Germinal center (tissue), 1 donor: ENCODE measurements at regions not wholly inside any gene's neighbourhood (a gene's known extent, or its start where the extent isn't known, plus 50 kb on each side); places are given as distances from the start of the nearest gene placed in this dataset.
"Not testable (repeated sequence)": the region's sequence is repeated elsewhere in the genome, so short reads cannot be mapped to it uniquely, and the experiment has no call there.

Experiments
- DNase-seq: peaks from one replicate; pipeline ENCODE4 v3.0.0; 2012; ENCODE audit warnings: mixed read lengths, low spot score

GRCh38 chr7:55702831-55703230, 130.5 kb upstream of the VOPP1 start:
- not testable (repeated sequence) for DNase-seq

- not testable (repeated sequence) for DNase-seq
These were observed 127.1 kb upstream of the VOPP1 start for GRCh38 chr7:55699450-55699842.

GRCh38 chr7:55698607-55699449, 126.5 kb upstream of the VOPP1 start:
- DNase-seq, result not testable (repeated sequence)

GRCh38 chr7:55695893-55696701, 123.8 kb upstream of the VOPP1 start:
- not testable (repeated sequence) for DNase-seq

GRCh38 chr7:55694484-55694883, 122.2 kb upstream of the VOPP1 start:
- not testable (repeated sequence) for DNase-seq

GRCh38 chr7:55688684-55689681, 116.7 kb upstream of the VOPP1 start:
- DNase-seq, result not testable (repeated sequence)

GRCh38 chr7:55688261-55688660, 116.0 kb upstream of the VOPP1 start:
- not testable (repeated sequence) for DNase-seq

- not testable (repeated sequence) for DNase-seq
These were observed 115.0 kb upstream of the VOPP1 start for GRCh38 chr7:55687252-55687651.

GRCh38 chr7:55686771-55687170, 114.5 kb upstream of the VOPP1 start:
- DNase-seq, result not testable (repeated sequence)

- DNase-seq, result not testable (repeated sequence)
These were observed 111.2 kb upstream of the VOPP1 start for GRCh38 chr7:55683501-55683900.

GRCh38 chr7:55675589-55675988, 103.3 kb upstream of the VOPP1 start:
- not testable (repeated sequence) for DNase-seq

- not testable (repeated sequence) for DNase-seq
These were observed 101.2 kb upstream of the VOPP1 start for GRCh38 chr7:55673525-55673924.

GRCh38 chr7:55672084-55672483, 99.8 kb upstream of the VOPP1 start:
- not testable (repeated sequence) for DNase-seq

- no peak for DNase-seq
These were observed 85.4 kb upstream of the VOPP1 start for GRCh38 chr7:55657654-55658053.

- DNase-seq, result no peak
These were observed 78.8 kb upstream of the VOPP1 start for GRCh38 chr7:55651057-55651456.

GRCh38 chr7:55649238-55649637, 76.9 kb upstream of the VOPP1 start:
- DNase-seq, result no peak

- no peak for DNase-seq
These were observed 72.3 kb upstream of the VOPP1 start for GRCh38 chr7:55644567-55644966.

GRCh38 chr7:55642266-55642665, 70.0 kb upstream of the VOPP1 start:
- DNase-seq, result no peak

- no peak for DNase-seq
These were observed 69.5 kb upstream of the VOPP1 start for GRCh38 chr7:55641811-55642210.

- DNase-seq, result peak; percentile 42
These were observed 69.0 kb upstream of the VOPP1 start for GRCh38 chr7:55641273-55641691.

GRCh38 chr7:55639640-55640039, 67.3 kb upstream of the VOPP1 start:
- DNase-seq, result no peak
